ENCODE measurements at regions not wholly inside any gene's neighbourhood (a gene's known extent, or its start where the extent isn't known, plus 50 kb on each side); places are given as distances from the start of the nearest gene placed in this dataset.
"Not testable (repeated sequence)": the region's sequence is repeated elsewhere in the genome, so short reads cannot be mapped to it uniquely, and the experiment has no call there.

DNA sequence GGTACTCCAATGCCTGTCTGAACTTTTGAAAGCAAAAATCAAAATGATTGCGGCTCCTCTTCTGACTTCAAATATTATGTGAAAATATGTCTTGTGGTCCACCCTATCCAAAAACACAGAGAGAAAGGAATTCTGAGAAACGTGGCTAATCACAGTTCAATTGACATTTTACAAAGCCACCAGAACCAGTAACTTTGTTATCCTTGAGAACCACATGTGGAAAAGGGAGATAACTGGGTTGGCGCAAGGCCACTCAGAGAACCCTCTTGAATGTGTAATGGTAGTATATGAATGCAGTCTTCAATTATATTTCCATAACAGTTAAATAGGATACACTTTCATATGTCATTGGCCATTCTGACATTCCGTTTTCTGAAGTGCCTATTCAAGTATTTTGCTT lies 1030.0 kb upstream of the TMPRSS15 start:
- DNase-seq = no peak

DNA sequence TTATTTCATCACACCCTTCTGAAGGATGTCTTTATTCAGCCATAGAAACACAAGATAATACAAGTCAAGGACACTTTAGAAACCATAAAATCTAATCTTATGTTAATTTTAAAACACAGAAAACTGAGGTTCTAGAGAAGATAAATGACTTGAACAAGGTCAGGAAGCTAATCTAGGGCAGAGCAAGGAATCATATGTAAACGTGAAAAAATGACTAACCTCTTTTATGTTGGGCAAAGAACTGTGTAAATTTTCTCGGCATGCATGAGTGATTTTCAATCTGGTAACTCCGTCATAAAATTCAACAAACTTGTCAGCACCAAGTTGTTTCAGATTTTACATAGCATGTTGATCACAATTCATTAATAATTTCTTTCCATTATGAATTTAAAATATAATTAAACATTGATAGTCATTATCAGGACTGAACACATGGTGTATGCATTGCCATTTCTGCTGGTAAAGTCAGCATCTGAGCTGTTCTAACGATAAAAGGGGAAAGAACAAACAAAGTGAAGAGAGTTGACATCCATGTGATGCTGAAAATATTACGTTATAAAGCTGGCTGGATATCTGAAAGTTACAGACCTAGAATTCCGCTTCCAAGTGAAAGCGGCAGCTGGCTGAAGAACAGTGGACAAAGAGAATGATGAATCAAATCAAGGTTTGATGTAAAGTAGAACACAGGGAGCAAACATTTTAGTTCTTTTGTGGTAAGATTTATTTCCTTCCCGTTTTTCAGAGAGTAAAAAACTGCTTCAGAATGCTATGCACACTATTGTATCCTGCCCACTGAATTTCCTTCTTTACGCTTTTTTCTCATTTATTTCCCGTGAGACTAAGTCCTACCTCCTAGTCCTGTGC lies 1037.4 kb upstream of the TMPRSS15 start:
- peak; percentile 24 for DNase-seq

DNA sequence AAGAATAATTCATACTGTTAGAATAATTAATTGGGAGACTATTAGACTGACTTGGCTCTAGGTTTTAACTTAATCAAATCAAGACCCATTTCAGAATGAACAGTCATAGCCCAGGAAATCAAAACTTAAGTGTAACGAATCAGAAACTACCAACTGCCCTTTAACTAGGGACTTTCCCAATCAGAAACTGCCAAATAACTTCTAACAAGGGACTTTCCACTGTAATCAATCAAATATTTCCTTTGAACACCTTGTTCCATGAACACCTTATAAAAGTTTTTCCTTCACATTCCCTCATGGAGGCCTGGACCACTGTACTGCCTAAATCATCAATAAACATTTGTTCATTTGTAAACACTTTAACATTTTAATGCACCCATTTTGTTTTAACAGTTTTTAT lies 1054.7 kb upstream of the TMPRSS15 start:
- no peak for DNase-seq

DNA sequence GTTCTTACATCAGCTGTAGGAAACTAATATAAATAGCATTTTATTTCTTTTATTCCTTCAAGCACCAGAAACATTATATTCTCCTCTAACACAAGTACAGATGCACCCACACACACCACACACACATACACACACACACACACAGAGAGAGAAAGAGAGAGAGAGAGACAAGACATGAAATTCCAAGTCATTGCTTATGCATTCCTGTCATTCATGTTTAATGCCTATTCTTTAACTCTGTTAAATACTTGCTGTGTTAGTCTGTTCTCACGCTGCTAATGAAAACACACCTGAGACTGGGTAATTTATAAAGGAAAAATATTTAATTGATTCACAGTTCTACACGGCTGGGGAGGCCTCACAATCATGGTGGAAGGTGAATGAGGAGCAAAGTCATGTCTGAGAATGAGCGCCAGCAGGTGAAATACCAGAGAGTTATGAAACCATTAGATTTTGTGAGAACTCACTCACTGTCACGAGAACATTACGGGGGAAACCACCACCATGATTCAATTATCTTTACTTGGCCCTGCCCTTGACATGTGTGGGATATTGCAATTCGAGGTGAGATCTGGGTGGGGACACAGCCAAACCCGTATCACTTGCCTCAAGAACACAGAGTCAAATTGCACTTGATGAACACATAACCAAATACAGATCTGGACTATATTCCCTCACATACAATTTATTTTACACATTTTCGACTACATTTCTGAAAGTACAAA lies 1058.1 kb upstream of the TMPRSS15 start:
- peak; percentile 2 for DNase-seq

DNA sequence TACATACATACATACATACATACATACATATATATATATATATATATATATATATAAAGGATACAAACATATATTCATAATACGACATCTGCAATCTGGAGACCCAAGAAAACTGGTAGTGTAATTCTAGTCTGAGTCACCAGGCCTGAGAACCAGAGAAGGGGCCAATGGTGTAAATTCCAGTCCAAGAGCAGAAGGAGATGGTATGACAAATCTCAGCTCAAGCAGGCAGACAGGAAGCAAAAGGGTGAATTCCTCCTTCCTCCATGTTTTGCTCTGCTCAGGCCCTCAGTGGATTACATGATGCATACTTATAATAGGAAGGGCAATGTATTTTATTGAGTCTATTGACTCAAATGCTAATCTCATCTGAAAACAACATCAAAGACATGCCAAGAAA lies 1060.4 kb upstream of the TMPRSS15 start:
- DNase-seq = no peak

DNA sequence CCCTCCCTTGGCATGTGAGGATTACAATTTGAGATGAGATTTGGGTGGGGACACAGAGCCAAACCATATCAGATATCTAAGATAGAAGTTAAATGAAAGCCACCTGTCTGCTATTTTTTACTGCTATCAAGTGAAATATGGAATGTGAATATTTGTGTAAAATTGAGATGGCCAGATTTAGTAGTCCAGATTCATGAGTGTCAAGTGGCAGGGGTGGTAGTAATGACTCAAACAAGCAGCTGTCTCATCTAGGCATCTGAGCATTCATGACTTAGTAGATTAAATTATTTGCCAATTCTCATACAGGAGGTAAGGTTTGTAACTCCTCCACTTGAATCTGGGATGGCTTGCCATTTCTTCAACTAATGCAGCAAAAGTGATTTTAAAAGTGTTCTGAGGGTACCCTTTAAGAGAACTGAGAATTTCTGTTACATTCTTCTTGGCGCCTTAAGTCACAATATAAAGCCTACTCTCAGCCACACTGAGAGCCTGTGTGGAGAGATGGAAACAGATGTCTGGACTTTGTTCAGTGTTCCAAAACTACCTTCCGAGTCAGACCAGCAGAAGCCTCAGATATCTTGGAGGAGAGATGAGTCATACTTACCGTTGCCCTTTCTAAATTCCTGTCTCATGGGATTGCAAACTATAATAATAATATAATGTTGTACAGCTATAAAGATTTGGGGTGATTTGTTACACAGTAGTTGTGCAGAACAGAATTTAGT lies 1065.6 kb upstream of the TMPRSS15 start:
- no peak for DNase-seq

DNA sequence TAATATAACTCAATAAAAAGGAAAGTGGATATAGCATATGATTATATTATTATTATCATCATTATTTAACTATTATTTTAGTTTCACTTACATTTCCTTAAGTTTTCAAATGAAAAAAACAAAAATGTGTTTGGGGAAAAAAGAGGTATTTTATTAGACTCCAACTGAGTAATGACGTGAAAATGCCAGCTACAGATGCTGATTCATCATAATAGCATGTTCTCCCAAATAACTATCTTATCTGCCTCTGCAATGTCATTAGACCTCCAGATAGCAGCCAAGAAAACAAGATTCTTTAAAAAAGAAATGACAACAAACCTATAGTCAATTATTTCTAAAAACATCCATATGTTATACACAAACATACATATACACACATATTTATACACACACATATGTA lies 1071.9 kb upstream of the TMPRSS15 start:
- DNase-seq = no peak

DNA sequence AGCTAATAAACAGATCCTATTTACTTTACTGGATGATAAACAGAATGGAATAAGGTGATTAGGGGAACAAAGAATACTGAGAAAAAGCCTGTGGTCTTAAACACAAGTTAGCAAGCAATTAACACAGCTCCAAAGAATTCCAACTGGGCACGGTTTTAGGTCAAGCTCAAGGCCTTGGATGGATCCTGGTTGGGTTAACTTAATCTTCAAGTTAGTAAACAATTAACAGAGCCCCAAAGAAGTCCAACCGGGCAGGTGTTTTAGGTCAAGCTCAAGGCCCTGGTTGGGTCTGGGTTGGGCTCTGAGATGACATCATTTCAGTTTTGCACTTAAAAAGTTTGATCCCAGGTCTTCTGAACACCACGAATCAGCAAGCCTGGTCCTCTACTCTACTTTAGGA lies 1086.3 kb upstream of the TMPRSS15 start:
- DNase-seq = no peak

DNA sequence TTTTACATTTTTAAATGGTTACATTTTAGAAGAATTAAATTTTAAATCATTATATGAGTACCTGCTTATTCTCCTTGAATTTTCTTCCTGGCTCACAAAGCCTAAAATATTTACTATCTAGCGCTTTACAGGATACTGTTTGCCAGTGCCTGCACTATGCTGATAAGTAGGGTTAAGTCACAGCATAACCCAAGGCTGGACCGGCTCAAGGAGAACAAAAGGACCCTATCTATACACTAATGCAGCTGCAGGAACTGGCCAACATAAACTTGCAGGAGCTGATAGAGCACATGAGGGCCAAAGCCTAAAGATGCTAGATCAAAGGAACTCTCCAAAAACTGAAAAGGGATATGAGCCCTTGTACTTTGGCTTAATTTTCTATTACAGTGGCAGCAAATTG lies 1086.9 kb upstream of the TMPRSS15 start:
- DNase-seq = no peak

DNA sequence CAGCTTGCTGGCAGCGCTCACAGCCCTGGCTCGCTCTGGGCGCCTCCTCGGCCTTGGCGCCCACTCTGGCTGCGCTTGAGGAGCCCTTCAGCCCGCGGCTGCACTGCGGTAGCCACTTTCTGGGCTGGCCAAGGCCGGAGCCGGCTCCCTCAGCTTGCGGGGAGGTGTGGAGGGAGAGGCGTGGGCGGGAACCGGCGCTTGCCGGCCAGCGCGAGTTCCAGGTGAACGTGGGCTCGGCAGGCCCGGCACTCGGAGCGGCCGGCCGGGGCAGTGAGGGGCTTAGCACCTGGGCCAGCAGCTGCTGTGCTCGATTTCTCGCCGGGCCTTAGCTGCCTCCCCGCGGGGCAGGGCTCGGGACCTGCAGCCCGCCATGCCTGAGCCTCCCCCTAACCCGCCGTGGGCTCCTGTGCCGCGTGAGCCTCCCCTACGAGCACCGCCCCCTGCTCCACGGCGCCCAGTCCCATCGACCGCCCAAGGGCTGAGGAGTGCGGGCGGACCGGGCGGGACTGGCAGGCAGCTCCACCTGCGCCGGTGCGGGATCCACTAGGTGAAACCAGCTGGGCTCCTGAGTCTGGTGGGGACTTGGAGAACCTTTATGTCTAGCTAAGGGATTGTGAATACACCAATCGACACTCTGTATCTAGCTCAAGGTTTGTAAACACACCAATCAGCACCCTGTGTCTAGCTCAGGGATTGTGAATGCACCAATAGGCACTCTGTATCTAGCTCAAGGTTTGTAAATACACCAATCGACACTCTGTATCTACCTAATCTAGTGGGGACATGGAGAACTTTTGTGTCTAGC lies 1090.1 kb upstream of the TMPRSS15 start:
- not testable (repeated sequence) for DNase-seq

DNA sequence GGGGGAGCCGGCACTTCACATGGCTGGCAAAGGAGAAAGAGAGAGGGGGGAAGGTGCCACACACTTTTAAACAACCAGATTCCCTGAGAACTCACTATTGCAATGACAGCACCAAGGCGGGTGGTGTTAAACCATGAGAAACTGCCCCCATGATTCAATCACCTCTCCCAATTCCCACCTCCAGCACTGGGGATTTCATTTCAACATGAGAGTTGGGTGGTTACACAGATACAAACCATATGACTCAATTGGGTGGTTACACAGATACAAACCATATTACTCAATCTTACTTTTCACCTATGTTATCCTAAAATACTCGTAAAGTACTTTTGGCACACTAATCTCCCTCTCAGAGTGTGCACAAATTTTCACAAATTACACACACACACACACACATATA lies 1097.5 kb upstream of the TMPRSS15 start:
- no peak for DNase-seq

DNA sequence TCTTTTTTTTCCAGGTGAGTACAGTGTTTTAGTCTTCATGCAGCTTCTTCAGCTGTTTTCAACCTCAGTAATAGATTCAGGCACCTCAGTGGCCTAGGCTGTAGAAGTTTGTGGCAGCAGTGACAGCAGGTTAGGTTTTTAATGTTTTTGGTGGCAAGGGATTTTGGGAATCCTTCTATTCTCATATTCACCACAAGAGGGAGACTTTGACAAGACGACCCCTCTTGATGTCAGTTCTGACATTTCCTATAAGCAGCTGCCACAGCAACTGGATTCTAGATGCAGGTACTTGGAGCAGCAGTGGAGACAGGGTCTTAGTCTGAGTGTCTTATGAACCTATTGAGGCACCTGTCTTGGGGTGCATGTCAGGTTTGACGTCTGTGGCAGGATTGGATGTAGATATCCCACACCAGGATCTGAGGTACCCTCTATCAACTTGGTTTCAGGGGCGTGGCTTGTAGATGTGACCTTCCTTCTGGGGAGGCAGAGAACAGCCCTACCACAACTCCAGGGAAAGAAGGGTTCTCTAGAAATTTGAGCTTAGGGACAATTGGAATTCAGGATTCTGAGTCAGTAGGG lies 1104.2 kb upstream of the TMPRSS15 start:
- no peak for DNase-seq

DNA sequence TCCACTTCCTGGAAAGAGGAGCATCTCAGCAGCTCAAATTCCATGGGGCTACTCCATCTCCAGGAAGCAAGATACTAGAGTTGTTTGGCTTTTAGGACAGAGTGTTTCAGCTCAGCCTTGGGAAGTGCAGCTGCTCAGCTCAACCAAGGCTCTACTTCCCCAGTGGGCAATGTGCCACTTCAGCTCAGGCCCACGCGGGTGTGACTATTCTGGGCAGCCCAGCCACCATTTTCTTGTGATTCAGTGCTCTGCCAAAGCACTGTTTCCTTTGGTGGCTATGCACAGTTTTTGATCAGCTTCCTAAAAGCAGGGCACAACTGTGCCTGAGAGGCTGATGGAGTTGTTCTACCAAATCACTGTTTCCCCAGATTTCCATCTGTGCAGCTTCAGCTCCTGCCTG lies 1104.9 kb upstream of the TMPRSS15 start:
- no peak for DNase-seq

DNA sequence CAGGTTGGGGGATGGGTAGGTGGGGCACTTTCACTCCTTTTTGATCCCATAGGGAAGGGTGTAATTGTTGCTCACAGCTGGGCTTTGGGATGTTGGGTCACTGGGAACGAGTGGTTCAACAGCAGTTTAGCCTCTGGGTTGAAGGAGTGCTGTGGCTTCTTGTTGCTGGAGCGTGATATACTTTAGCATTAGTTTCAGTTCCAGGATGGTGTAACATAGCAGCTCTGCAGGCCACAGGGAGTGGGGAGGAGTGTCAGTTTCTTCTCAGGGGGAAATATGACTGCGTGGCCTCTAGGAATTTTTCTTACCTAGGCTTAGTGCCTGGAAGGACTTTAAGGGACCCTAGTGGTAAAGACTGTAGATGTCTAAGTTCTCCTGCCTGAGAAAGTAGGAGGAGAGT lies 1105.3 kb upstream of the TMPRSS15 start:
- no peak for DNase-seq

DNA sequence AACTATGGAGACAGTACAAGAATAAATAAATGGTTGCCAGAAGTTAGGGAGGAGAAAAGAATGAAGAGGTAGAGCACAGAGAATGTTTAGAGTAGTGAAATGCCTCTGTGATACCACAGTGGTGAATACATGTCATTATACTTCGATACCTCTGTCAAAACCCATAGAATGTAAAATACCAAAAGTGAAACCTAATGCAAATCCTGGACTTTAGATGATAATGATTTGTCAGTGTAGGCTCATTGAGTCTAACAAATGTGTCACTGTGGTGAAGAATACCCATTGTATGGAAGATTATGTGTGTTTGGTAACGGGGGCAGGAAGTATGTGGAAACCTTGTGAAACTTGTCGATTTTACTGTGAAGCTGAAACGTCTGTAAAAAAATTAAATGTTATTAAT lies 1106.5 kb upstream of the TMPRSS15 start:
- no peak for DNase-seq

DNA sequence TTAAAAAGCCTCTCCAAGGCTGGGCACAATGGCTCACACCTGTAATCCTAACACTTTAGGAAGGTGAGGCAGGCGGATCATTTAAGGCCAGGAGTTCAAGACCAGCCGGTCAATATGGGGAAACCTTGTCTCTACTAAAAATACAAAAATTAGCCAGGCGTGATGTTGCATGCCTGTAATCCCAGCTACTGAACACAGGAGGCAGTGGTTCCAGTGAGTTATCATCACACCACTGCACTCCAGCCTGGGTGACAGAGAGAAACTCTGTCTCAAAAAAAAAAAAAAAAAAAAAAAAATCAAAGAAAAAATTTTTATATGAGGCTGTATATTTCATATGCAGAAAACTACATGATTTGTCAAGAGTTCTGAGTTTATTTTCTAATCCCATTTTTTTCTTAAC lies 1107.1 kb upstream of the TMPRSS15 start:
- no peak for DNase-seq

DNA sequence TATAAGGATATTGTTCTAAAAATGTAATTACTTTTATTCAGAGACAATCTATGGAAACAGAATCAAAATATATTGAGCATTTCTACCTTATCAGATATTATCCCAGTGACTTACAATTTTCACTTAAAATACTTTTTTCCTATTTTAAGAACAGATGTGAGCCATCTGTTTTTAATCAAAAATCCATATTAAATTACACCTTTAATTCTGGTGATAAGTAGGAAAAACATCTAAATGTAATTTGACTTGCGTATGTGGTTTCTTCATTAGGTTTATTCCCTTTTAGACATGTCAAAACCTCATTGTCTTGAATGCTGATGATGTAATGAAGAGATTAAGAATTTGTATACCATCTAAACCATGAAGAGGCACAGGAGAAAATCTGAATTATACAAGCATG lies 1118.8 kb upstream of the TMPRSS15 start:
- DNase-seq = no peak

DNA sequence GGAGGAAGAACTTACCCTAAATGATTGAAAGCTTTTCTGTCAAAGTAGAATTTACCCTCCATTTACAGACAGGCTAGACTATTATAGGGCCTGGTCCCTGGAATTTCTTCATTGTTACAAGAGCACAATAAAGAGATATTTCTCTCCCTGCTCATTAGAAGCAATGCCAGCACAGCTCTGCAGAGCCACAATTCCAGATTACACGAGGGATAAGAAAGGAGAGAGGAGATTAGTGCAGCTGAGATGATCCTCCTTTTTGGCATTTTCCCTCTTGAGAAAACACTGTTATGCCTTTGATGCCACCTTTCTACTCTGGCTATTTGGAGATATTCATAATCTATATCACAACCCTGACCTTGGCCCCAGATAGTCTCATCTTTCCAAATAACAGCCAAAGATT lies 1119.5 kb upstream of the TMPRSS15 start:
- no peak for DNase-seq

DNA sequence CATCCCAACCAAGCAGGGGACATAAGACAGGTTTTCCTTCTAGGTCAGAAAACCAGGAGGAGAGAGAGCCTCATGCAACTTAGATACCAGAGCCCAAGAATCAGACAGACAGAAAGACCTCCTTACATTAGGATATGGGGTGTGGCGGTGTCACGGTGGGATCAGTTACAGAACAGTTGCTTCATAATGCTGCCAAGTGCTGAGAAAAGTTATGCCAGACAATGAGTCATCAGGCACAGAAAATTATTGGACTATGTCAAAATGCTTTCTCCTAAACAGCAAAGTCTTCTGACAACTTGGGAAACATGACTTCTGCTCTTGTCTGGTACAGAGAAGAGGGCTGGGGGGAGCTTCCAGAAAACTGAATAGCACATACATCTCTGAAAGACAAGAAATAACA lies 1120.2 kb upstream of the TMPRSS15 start:
- DNase-seq = peak; percentile 18

DNA sequence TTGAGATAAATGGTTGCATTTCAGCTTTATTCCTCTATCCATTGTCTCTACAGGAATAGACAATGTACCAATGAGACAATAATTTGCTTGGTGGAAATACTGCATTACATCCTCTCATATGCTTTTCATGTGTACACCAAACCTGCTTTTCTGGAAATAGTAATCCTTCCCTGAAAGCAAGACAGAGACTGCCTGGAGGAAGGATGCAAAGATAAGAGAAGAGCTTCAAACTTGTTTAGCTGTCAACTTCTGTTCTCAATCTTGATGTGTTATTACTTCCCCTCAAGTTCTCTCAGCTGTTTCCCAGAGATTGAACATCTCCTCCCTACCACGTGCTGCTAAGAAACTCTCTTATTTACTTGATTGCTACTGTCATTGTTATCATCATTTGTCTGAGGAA lies 1125.4 kb upstream of the TMPRSS15 start:
- peak; percentile 17 for DNase-seq

DNA sequence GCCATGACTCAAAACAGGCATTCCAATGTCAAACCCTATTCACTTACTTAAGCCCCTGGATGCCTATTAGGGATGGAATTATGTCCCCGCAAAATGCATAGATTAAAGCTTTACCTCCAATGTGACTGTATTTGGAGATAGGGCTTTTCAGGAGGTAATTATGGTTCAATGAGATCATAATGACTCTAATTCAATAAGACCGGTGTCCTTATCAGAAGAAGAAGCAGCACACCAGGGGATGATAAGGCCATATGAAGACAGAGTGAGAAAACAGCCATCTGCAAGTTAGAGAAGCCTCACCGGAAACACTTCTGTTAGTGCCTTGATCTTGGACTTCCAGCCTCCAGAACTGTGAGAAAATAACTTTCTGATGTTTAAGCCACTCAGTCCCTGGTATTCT lies 1131.8 kb upstream of the TMPRSS15 start:
- no peak for DNase-seq

DNA sequence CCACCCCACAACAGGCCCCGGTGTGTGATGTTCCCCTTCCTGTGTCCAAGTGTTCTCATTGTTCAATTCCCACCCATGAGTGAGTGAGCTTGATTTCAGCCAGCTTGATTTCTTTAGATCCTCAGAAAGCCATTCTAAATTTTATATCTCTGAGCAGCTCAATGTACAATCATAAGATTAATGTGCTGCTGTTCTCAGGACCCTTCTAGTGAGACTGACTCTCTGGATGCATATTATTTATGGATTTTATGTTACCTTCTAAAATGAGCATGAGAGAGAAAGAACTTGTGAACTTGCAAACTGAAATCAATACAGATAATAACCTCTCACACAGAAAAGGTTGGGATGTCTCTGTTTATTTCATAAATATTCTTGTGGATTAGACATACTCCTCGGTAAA lies 1133.5 kb upstream of the TMPRSS15 start:
- DNase-seq = no peak

DNA sequence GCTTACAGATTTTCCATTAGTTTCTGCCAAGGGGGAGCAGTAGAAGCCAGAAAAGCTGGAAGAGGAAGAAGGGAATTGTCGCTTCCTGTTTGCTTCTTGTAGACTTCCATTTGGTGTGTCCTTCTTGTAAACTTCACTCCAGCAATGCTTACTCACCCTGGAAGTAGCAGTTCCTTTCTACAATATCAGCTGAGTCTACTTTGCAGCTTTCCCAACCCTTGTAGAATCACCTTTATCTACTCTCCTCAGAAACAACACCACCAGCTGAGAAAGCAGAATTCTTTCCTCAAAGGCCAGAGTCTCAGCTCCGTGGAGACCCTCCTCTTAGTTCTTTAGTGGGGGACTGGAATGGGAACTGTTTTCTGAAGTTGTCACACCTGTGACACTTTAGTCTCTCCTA lies 1136.7 kb upstream of the TMPRSS15 start:
- no peak for DNase-seq
